Omental fat pad (tissue), 3 donors: ENCODE measurements at regions not wholly inside any gene's neighbourhood (a gene's known extent, or its start where the extent isn't known, plus 50 kb on each side); places are given as distances from the start of the nearest gene placed in this dataset.

Experiments used
- ATAC-seq: fragments of 150-250 bp; one replicate; pipeline ENCODE4 v1.9.1; 2016; ENCODE audit warnings: mild to moderate bottlenecking, moderate library complexity; ENCODE audit not compliant: low FRiP score
- DNase-seq: peaks from one replicate; pipeline ENCODE4 v3.0.0-alpha.2; 2019; ENCODE audit warnings: low spot score
- CTCF ChIP-seq, 3 donors: fragments of 450-650 bp; IDR thresholded peaks; one replicate each; pipeline ENCODE4 v1.5.1; 2016 to 2017; ENCODE audit warnings: antibody characterized with exemption in 3 of 3, mild to moderate bottlenecking in 3 of 3, moderate library complexity in 2 of 3

GRCh38 chr1:53384796-53385195 lies 56.9 kb upstream of the LRP8 start:
- no peak for DNase-seq
- TF ChIP-seq CTCF (IDR thresholded peaks at IDR 0.05), result no peak

GRCh38 chr1:53385276-53386225 lies 57.7 kb upstream of the LRP8 start:
- ATAC-seq, result no peak
- no peak for DNase-seq
- TF ChIP-seq CTCF (IDR thresholded peaks at IDR 0.05), result no peak

More at GRCh38 chr1:53384796-53385195, 56.9 kb upstream of the LRP8 start:
- no peak for ATAC-seq

- TF ChIP-seq CTCF (IDR thresholded peaks at IDR 0.05), result no peak
- DNase-seq (no peak), ATAC-seq (no peak)
These were observed 61.1 kb upstream of the LRP8 start for GRCh38 chr1:53388963-53389362.

GRCh38 chr1:53390261-53390660 lies 62.4 kb upstream of the LRP8 start:
- DNase-seq (no peak), ATAC-seq (no peak)
- no peak for TF ChIP-seq CTCF (IDR thresholded peaks at IDR 0.05)

GRCh38 chr1:53390736-53391135 lies 62.9 kb upstream of the LRP8 start:
- no peak for ATAC-seq
- no peak for DNase-seq
- no peak for TF ChIP-seq CTCF (IDR thresholded peaks at IDR 0.05)

GRCh38 chr1:53391296-53391695 lies 63.4 kb upstream of the LRP8 start:
- no peak for TF ChIP-seq CTCF (IDR thresholded peaks at IDR 0.05)
- DNase-seq (no peak), ATAC-seq (no peak)

GRCh38 chr1:53391982-53392381 lies 64.1 kb upstream of the LRP8 start:
- ATAC-seq, result no peak
- DNase-seq, result no peak
- TF ChIP-seq CTCF (IDR thresholded peaks at IDR 0.05), result no peak
